NCI-H2107 treated with DMSO at 0.1 percent for 48 hours (cell line): ENCODE measurements at regions not wholly inside any gene's neighbourhood (a gene's known extent, or its start where the extent isn't known, plus 50 kb on each side); places are given as distances from the start of the nearest gene placed in this dataset.
A peak's percentile ranks its signal among the peaks of the same experiment; 100 is the strongest.

ENCODE experiments used
- DNase-seq: peaks from one replicate; lab custom pipeline; 2025; ENCODE audit not compliant: unreplicated experiment; lab: John Stamatoyannopoulos, UW

DNA sequence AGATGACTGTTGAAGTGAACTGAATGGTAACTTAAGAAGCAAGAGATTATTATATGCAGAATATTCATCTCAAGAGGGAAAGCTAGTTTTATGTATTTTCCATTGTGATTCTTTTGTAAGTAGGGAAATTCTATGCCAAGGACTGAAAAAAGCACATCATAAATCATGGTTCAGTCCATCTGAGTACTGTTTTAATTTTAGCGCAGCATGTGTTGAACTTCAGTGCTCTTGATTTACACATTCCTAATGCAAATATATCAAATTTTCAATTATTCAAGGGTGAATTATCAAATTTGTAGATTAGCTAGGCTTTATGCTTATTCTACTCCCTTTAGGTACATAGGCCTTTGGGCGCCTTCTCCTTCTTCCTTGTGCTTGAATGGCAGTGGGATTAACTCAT, 50.3 kb upstream of the TCF12 start:
- DNase-seq, result no peak

DNA sequence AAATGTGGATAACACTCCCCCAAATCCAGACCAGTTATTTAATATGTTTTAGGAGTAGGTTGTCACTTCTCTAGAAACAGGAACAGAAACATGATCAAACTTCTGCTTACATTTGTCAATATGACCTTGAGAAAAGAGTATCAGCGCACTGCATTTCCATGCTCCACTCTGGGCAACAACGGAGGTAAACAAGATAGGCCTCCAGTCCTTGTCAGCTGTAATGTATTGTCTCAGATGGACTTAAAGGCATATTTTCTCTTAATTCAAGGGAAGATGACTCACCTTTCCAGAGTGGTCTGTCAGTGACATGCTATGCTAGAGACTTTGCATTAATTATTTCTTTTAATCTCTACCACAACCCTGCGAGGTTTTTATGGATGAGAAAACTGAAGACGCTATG, 51.6 kb upstream of the TCF12 start:
- no peak for DNase-seq

DNA sequence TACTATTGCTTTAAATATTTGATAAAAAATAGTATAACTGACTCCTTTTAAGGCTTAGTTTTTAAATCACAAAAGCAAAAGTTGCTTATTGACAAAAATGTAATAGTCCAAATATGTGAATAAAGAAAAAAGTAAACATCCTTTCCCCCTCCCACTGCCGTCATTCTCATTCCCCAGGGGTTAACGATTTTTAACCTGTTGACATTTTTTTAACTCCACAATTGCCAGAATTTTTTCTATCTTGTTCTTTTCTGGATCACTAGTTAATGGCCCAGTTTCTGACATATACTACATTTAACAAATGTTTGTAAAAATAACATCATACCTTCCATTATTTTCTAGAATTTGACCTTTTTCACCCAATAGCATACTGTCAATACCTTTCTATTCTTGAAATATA, 60.6 kb upstream of the TCF12 start:
- no peak for DNase-seq

DNA sequence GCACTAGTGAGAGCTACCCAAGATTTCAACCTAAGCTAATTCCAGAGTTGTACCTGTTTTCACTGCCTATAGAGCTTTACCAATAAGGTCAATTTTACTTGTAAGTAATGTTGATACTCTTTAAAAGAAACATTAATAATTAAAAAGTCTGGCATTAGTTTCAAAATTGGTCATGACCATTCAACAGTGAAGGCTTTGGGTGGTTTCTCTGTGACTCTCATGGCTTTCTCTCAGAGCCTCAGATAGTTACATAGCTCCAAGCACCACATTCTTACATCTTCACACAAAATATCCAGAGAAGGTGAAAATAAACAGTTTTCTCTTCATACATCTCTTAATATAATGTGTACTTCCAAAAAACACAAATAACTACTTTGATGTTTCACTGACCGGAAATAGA, 61.5 kb upstream of the TCF12 start:
- DNase-seq, result no peak

DNA sequence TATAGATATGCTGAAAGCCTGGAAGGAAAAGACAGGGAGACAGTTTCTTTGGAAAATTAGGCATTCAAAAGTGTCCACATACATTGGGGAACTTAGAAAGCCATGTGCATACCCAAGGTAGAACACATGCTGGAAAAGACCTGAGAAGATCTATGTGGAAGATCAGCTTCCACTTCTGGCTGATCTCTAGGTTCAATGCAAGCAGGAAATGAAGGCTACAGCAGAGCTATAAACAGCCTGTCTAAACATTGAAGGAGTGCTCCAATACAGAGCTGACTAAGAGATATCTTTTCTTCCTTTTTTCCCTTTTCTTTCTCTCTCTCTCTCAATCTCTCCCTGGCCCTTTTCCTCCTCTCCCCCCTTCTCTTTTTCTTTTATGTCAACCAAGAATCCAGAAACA, 73.6 kb upstream of the TCF12 start:
- no peak for DNase-seq

DNA sequence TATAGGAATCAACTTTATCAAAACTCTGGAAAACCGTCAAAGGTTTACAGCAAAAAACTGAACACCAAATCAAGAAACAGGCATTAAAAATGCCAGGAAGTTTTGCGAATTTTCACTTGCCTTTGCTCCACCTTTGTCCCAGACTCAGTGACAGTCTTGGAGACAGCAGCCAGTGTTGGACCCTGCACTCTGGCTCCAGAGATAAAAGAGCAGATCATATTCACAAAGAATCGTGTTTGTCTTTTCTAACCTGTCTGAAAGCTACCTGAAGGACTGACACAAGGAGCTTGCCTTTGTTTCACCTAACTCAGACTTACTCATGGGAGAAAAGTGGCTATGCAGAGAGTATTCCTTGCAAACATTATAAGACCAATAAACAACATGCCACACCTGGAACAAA, 74.0 kb upstream of the TCF12 start:
- no peak for DNase-seq

DNA sequence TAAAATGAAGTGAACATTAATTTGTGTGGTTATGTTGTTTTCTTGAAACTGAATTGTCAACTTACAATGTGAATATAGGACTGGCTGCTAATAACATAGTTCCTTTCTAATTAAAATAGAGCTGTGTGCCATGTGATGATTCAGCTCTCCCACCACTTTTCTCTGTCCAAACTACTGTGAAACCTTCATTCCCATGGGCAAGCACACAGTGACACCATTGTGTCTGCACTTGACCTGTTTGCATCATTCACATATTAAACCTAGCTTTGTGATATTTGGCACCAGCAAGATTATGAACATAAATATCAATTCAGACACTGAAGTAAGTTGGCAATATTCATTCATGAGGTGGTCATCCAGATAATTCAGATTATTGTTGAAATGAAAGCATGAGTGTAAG, 78.8 kb upstream of the TCF12 start:
- no peak for DNase-seq

DNA sequence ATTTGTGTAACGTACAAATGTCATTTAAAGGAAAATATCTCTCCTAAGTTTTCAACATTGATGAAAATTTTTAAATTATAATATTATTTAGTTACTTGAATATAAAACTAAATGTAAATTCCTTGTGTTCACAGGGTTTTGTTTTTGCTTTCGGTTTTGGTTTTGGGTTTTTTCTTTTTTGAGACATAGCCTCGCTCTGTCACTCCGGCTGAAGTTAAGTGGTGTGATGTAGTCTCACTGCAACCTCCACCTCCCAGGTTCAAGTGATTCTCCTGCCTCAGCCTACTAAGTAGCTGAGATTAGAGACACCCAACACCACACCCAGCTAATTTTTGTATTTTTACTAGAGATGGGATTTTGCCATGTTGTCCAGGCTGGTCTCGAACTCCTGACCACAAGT, 79.3 kb upstream of the TCF12 start:
- no peak for DNase-seq

DNA sequence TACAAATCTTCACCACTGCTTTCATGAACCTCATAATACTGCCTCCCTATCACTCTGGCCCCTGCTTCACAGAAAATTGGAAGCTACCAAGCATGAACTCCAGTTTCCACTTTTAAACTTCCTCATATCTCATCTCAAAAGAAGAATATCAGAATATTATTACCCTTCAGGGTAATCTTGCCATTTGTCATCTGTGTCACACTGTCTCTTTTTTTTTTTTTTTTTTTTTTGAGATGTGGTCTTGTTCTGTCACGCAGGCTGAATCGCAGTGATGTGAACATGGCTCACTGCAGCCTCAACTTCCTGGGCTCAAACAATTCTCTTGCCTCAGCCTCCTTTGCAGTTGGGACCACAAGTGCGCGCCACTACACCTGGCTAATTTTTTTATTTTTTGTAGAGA, 80.4 kb upstream of the TCF12 start:
- no peak for DNase-seq

DNA sequence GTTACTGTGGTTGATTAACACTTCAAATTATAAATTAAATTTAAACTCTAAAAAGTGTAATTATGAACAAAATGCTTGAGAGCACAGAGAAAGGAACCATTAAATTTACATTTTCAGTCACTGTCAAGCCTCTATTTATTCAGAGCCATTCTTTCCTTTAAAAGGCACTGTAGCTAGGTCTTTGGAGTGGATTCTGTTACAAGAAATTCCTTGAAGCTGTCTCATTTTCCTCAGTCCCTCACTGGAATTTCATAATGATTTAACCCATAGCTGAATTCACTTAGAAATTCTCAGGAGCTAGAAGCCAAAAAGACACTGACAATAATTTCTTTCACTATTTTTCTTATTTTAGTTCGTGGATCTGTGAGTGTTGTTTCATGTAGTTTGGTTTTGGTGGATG, 81.2 kb upstream of the TCF12 start:
- no peak for DNase-seq

DNA sequence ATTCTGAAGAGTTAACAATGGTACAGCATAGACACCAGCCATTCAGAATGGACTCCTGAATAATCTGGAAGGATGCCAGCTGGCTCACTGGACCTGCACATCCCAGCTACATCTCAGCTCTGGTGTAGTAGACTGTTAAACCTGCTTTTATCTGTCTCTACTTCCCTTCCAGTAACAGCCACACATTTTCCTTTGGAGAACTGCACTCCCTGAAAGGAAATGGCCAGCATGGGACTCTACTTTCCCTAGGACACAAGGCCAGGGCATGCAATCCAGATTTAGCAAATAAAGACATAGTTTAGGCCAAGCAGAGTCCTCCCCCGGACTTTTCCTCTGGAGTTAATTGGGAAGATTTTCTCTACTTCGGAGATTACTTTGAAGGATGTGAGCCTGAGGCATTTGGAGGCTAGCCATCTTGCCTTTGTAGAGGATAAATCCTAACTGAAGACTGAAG, 82.7 kb upstream of the TCF12 start:
- no peak for DNase-seq

DNA sequence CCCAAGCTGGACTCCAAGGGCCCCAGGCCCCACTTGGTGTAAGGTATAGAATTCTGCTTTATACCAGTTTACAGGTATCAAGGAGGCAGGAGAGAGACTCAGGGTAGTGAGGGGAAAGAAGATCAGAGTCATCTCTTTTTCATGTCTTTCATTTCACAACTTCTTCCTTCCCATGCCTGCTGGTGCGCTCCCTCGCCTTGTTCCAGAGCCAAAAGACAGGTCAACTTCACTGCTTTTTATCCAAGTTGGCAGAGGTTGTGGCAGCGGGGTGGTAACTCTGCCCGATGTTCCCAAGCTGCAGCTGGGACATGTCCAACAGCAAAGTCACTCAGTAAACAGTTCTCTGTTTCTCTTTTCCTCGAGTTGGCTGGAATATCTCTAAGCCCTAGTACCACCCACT, 86.3 kb upstream of the TCF12 start:
- DNase-seq, result no peak

DNA sequence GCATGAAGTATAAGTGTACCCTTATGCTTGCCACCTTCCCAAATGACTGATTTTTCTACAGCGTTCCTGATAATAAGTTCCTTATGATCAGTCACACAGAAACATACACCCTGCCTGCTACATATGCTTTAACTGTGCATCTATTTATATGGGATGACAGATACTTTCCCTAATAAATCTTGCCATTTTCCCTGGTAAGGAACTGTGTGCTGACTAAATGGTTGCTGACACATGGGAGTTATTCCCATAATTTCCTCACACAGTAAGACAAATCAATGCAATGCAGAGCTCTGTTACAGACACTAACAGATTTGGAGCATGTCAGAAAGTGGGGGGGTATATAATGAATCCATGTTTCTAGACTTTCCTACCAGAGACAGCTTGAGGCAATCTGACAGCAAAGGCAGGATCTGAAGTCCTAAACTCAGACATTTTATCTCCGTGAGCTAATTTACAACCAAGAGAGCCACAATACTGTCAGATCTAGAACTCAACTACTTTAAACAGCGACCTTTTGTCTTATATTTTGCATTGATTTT, 86.9 kb upstream of the TCF12 start:
- DNase-seq, result no peak

DNA sequence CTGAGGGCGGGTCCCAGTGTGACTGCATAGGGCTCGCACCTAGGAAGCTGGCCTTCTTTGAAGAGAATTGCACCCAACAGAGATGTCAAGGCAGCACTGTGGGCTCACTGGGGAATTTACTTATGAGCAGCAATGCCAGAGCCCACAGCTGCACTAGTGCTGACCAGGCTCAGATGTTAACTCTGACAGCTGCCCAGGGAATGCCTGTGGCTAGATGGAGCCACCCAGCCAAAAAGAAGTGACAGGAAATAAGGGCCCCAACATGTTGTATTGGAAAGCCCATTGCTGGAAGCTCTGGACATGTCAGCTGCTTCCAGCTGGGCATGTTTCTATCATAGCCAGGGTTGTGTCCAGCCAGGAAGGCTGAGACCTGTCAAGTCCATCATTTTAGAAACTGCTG, 90.9 kb upstream of the ZNF280D start:
- DNase-seq, result no peak

DNA sequence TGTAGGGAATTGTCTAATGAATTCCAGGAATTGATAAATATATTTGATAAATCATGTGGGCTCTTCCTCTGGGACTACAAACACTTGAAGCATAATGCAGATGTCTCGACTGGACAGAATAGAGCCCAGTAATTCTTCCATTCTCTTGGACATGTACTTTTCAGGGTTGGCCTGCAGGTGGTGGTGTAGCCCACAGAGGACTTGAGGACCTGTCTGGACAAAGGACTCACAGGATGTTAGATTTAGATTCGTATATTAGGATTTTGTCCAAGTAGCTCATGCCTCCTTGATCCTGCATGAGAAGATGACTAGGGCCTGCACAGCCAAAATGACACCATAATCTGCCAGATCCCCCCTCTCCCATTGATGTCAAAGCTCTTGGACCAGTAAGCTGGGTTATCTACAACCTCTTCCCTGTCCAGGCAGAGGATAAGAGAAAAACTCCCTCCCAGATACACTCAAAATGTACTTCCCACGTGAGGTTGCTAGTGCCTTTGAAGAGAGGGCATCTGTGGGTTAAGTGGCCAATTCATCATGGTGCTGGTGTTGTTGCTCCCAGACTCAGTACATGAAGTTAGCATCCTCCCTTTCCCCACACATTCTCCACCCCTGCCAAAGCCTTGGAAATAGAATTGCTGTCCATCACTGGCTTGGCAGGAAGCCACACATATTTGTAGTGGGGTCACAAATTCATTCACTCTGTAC, 88.6 kb upstream of the ZNF280D start:
- DNase-seq, result peak; percentile 15

DNA sequence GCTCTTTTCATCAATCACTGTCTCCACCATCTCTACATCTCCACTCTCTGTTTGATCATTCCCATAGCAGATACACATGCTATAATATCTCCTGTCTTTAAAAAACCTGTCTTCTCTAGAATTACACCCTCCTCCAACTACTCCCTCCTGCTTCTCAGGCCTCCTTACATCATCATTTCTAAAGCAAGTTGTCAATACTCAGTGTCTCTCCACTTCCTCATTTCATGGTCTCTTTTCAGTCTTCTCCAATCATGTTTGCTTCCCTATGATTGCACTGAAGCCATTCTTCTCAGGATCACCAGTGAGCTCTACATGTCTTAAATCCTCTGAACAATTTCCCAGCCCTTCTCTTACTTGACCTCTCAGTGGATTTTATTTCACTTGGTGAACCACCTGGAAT, 87.0 kb upstream of the ZNF280D start:
- DNase-seq, result no peak

DNA sequence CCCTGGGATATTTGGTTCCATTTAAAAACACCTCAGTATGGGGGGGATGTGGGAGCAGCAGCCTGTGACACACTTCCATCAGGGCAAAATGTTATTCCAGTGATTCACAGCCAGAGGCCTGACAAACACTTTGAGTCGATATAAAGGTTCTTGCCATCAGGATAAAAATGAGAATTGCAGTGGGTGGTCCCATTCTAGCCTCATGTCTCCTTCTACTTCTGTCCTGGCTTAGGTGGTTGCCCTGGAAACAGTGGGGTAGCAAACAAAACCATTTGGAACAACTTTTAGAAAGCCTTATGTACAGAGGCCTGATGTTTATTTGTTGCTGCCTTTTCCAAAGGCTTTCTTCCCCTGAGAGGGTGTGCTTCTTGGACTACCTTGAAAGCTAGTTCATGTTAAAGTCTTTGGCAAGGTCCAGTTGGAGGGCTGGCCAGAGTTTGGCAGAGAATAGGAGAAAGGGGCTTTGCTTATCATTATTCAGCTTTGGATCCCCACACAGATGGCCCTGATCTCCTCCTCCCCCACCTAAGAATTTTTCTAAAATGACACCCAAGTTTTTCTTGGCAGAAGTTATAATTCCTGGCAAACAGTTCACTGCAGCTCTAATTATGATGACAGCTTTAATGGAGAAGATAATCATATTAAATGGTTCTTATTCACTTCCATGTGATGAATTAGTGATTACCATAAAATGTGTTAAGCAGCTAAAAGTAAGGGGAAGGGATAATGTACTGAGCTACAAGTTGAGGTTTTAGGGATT, 84.2 kb upstream of the ZNF280D start:
- DNase-seq, result no peak

DNA sequence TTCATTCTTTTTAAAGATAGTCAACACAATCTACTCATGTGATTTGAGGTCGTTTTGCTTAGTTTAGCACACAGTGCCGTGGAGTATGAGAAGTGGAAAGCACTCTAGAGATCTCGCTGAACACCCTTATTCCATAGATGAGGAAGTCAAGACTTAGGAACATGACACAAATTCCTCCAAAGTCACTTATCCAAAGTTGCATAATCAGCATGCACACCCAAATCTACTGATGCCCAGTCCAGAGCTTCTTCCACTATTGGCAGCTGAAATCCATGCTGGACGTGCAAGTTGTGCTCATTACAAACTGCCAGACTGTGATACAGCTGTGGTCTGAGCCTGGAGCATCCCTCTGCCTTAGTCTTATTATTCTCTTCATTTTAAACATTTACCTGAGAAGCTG, 83.5 kb upstream of the ZNF280D start:
- no peak for DNase-seq

DNA sequence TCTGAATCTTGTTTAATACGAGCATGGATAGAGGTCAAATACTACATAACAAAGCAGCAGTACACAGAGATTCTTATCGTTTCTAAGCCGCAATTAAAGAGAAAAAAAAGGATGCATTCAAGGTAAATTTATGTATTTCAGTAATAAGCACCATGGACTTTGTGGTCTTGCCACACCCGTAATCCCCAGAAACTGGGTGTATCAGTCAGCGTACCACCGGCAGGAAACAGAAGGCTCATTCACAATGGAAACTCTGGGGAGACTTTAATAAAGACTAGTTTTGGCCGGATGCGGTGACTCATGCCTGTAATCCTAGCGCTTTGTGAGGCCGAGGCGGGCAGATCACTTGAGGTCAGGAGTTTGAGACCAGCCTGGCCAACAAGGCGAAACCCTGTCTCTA, 81.9 kb upstream of the ZNF280D start:
- DNase-seq, result no peak

DNA sequence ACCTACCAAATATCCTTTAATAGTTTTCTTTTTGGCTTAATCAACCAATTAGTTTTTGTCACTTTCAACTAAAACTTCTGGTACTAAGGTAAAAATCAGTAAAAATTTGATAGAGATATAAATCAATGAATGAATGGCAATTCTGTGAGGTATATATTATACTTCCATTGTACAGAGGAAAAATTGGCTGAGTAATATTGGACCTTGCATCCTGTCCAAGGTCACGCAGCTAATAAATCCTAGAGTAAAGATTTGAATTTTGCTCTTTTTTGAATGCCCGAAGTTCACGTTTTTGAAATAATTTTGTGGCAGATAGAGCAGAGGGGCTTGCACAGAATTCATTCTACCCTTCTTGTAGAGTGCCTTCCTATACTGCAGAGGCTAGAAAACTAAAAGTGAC, 81.1 kb upstream of the ZNF280D start:
- DNase-seq, result no peak

DNA sequence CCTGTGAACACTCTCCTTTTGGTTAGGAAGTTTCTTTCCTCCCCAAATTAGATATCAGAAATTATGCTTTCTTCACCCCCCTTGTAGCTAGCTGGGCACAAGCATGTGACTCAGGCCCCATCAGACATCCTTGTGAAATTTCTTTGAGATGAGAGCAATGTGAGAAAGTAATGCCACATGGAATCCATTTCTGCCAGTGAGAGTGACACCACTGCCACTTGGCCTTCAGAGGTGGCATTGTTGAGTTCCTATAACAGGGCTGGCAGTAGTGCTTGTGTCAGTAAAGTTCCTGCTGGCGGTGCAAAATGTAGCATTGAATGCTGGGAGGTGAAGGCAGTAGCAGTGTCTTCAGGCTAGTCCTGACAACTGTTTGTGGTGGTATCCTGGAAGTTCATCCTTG, 80.7 kb upstream of the ZNF280D start:
- DNase-seq, result no peak

DNA sequence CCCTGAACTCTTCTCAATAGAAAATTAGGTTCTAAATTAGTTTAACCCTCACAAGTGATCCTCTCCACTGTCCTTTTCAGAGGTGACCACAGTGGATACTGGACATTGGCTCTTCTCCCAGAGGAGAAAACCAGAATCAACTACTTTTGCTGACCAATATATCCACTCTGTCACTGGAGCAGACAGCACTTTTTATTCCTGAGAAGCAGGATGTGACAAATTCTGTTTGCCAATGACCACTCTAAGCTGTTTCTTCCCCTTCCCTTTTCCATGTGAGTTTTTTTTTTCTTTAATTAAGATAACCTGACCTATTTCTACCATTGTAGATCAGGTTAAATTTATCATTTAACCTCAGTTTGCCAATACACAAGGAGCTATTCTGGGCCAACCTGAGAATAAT, 79.7 kb upstream of the ZNF280D start:
- no peak for DNase-seq

DNA sequence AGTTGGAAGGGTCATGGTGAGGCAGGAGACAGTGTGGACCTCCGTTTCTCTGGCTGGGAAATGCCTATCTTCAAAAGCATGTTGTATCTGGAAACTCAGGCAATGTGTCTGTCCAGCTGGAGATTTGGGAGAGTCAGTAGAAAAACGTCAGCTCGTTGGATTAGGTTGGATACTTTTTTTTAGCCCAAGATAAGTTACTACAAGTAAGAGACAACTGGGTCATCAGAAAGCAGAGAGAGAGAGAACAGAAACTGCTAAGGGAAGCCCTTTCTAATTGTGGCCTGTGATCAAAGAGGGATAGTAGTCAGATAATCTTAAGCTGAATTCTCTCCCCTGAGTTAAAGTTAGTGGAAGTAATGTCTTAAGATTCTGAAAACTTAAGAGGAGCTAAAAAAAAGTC, 78.9 kb upstream of the ZNF280D start:
- no peak for DNase-seq
